Lower lobe of right lung (tissue), 2 donors: ENCODE measurements at regions not wholly inside any gene's neighbourhood (a gene's known extent, or its start where the extent isn't known, plus 50 kb on each side); places are given as distances from the start of the nearest gene placed in this dataset.

Source experiments
- ATAC-seq, 2 donors: fragments of 200-7000 bp; cut with Tn5 transposase; one replicate each; pipeline ENCODE4 v1.9.1; 2020 to 2022; ENCODE audit warnings: mild to moderate bottlenecking in 2 of 2, moderate library complexity in 2 of 2
- DNase-seq: peaks from one replicate; pipeline ENCODE4 v3.0.0-alpha.2; 2020
- H3K27ac ChIP-seq: fragments of 200-600 bp; one replicate; pipeline ENCODE4 v1.8.0; 2022
- H3K27me3 ChIP-seq: fragments of 200-600 bp; one replicate; pipeline ENCODE4 v1.8.0; 2022; ENCODE audit warnings: low read depth
- H3K36me3 ChIP-seq: fragments of 200-600 bp; one replicate; pipeline ENCODE4 v1.8.0; 2022; ENCODE audit warnings: mild to moderate bottlenecking
- H3K4me1 ChIP-seq: fragments of 200-600 bp; one replicate; pipeline ENCODE4 v1.8.0; 2022
- H3K4me3 ChIP-seq: fragments of 200-600 bp; one replicate; pipeline ENCODE4 v1.8.0; 2022; ENCODE audit warnings: mild to moderate bottlenecking
- H3K9me3 ChIP-seq: fragments of 200-600 bp; one replicate; pipeline ENCODE4 v1.8.0; 2022
- intact Hi-C: fragments of 100-400 bp; cut with DNase I; formaldehyde crosslinking; loops from one replicate; pipeline ENCODE4 v1.11.0; 2022
- TF ChIP-seq, protein P1 (sequence below): fragments of 200-600 bp; IDR thresholded peaks from one replicate; pipeline ENCODE4 v1.8.0; 2022; ENCODE audit warnings: antibody characterized with exemption, mild to moderate bottlenecking
- donor health status: DM: no; HTN: yes; CAD: no; lungs with severe emphysema.

DNA sequence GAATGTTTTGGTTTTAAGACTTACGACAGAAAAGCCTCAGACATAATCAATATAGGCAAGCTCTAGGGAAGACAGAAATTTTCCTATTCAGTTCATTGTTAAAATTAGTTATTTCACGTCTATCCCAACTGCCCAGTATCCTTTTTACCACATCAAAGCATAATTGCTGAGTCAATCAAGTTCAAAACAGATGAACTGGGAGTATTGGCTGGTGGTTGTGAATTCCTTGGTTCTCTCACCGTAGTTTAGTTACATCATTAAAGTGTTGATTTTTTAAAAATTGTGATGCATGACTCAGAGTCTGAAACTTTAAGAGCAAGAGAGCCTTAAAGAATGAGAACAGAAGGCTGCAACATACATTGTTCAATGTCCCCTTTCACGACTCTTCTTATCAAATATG is 143.3 kb upstream of the FREM2 start:
- H3K4me3 ChIP-seq, result no peak overlapping the region
- no peak for ATAC-seq
- no peaks in the 10 kb centered on the region for H3K4me1 ChIP-seq
- no peaks in the 10 kb centered on the region for H3K27me3 ChIP-seq
- TF ChIP-seq, protein P1, sequence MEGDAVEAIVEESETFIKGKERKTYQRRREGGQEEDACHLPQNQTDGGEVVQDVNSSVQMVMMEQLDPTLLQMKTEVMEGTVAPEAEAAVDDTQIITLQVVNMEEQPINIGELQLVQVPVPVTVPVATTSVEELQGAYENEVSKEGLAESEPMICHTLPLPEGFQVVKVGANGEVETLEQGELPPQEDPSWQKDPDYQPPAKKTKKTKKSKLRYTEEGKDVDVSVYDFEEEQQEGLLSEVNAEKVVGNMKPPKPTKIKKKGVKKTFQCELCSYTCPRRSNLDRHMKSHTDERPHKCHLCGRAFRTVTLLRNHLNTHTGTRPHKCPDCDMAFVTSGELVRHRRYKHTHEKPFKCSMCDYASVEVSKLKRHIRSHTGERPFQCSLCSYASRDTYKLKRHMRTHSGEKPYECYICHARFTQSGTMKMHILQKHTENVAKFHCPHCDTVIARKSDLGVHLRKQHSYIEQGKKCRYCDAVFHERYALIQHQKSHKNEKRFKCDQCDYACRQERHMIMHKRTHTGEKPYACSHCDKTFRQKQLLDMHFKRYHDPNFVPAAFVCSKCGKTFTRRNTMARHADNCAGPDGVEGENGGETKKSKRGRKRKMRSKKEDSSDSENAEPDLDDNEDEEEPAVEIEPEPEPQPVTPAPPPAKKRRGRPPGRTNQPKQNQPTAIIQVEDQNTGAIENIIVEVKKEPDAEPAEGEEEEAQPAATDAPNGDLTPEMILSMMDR, result no peak
- H3K36me3 ChIP-seq, result no peaks in the 10 kb centered on the region
- H3K9me3 ChIP-seq, result no peaks in the 10 kb centered on the region
- intact Hi-C loops, result no loop called here
- no peak for DNase-seq
- H3K27ac ChIP-seq, result no peak overlapping the region

DNA sequence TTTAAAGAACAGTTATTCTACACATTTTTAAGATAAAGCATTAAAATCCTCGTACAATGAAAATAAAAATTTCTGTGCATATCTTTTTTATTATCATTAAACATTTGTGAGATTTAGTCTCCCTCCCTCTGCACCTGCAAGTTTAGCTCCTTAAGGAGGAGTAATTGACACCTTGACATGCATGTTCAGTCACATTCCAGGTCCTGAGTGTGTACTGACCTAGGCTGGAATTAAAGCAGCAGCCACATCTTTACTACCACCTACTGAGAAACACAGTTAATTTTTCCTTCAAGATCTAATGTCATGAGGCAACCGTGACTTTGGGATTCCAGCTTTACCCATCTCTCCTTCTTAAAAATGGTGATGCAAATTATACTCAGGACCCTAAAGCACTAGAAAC is 123.1 kb upstream of the FREM2 start:
- Histone ChIP-seq H3K4me1 (no peaks in the 10 kb centered on the region), H3K27me3 (no peaks in the 10 kb centered on the region), H3K27ac (no peak overlapping the region), H3K9me3 (no peaks in the 10 kb centered on the region), H3K36me3 (no peaks in the 10 kb centered on the region), H3K4me3 (no peak overlapping the region)
- TF ChIP-seq, protein P1, result no peak
- ATAC-seq (peak; percentile 46 to 68), DNase-seq (no peak)
- intact Hi-C loops, result no loop called here

DNA sequence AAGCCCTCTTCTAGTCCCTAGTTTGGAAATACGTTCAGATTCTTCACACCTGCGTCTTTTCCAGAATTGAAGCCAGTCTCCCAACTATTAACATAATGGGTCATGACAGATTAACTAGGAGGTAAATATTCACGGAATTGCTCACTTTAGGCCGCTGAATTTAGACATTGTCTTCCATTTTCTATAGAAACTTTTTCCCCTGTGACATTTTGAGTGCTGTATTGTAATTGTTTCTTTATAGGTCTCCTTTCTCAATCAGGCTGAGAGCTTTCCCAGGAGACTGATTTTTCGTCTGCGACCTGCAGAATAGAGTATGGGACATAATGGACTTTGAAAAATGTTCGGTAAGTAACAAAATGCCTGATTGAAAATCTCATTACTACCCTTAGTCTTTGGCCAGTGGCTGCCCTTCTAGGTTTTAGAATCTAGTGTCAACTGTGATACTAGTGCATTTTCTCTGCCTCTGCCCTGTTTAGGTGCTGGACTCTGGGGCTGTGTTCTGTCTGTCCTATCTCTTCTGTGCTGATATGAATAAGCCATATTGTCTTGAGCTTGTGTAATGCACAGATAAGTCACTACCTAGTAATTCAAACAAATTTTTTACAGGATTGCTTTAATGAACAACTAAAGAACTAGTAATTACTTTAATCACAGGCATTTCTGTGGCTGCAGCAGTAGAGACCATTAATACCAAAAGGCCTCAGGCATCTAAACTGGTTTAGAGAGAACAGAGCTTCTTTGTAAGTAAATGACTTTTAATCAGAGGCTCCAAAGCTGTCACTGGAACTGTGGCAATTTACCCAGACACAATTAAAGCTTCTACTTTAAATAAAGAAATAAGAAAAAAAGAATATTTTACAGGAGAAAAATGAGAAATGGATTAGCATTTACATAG is 122.4 kb upstream of the FREM2 start:
- Histone ChIP-seq H3K36me3 (no peaks in the 10 kb centered on the region), H3K27me3 (no peaks in the 10 kb centered on the region), H3K4me1 (no peaks in the 10 kb centered on the region), H3K4me3 (no peak overlapping the region), H3K27ac (no peak overlapping the region), H3K9me3 (no peaks in the 10 kb centered on the region)
- no peak for DNase-seq
- ATAC-seq, result no peak
- TF ChIP-seq, protein P1, result no peak
- intact Hi-C loops, result no loop called here

DNA sequence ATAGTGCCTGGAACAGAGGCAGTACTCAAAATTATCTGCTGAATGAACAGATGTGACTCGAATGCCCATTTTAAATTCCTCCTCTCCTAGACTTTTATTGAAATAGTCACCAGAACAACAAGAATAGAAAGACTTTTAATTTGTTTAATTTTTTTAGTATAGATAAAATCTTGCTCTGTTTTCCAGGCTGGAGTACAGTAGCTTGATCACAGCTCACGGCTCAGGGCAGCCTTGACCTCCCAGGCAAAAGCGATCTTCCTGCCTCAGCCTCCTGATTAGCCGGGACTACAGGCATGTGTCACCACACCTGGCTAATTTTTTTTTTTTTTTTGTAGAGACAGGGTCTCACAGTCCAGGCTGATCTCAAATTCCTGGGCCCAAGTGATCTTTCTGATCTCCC is 120.9 kb upstream of the FREM2 start:
- H3K9me3 ChIP-seq, result no peaks in the 10 kb centered on the region
- H3K36me3 ChIP-seq, result no peaks in the 10 kb centered on the region
- ATAC-seq, result no peak
- no peak overlapping the region for H3K27ac ChIP-seq
- no peaks in the 10 kb centered on the region for H3K27me3 ChIP-seq
- DNase-seq, result no peak
- H3K4me1 ChIP-seq, result no peaks in the 10 kb centered on the region
- TF ChIP-seq, protein P1, result no peak
- intact Hi-C loops, result no loop called here
- H3K4me3 ChIP-seq, result no peak overlapping the region

DNA sequence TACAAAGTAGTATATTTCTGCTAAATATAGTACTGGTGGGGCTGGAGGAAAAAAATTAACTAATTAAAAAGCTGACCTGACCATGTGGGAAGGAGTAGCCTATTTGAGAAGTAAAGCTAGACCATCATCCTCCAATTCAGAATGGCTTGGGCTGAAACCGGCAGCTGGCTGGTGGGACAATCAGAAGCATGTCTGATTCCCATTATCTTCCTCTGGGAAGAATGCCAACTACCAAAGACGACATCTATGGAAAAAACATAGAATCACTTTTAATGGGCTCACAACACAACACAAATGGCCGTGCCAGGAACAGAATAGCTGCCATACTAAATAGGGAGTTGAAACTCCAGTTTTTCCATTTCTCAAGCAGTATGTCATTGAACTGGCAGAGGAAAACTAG is 120.4 kb upstream of the FREM2 start:
- TF ChIP-seq, protein P1, result no peak
- Histone ChIP-seq H3K4me3 (no peak overlapping the region), H3K36me3 (no peaks in the 10 kb centered on the region), H3K27me3 (no peaks in the 10 kb centered on the region), H3K27ac (no peak overlapping the region), H3K4me1 (no peaks in the 10 kb centered on the region), H3K9me3 (no peaks in the 10 kb centered on the region)
- intact Hi-C loops, result no loop called here
- ATAC-seq (no peak), DNase-seq (no peak)
